K562 (cell line): ENCODE measurements at regions not wholly inside any gene's neighbourhood (a gene's known extent, or its start where the extent isn't known, plus 50 kb on each side); places are given as distances from the start of the nearest gene placed in this dataset.

Experiments used
- ATAC-seq: fragments of 200-7000 bp; cut with Tn5 transposase; 3 replicates; pipeline ENCODE4 v1.9.1; 2020; ENCODE audit warnings: moderate library complexity
- BruUV-seq: library from RNA; stranded (reverse); fragments of 400-500 nt; replicated peaks from 2 replicates; lab custom pipeline; 2021; lab: Mats Ljungman, UMichigan
- CTCF ChIA-PET: fragments of 300-600 bp; formaldehyde crosslinking; extraction: SDS; loops from one replicate; lab custom pipeline; 2021; ENCODE audit warnings: low intra/inter-chr PET ratio; lab: Yijun Ruan, JAX
- POLR2A ChIA-PET: fragments of 300-600, 350-650 bp; sonication (Branson Sonifier 250); formaldehyde crosslinking; extraction: SDS; loops from one replicate; lab custom pipeline; 2021; ENCODE audit warnings: antibody characterized with exemption, inconsistent platforms; lab: Yijun Ruan, JAX
- DNase-seq, 4 experiments: peaks; one replicate each; pipeline versions ENCODE4 v3.0.0 to v3.0.0-alpha.2; 2011 to 2018; ENCODE audit warnings: low spot score in 3 of 4, mixed read lengths in 3 of 4; ENCODE audit errors: extremely low read depth in 1 of 4
- FAIRE-seq: peaks from 2 replicates; lab custom pipeline; 2011; peaks lifted over from hg19 to GRCh38; lab: Jason Lieb, UNC
- H2AFZ ChIP-seq: 2 replicates; pipeline ENCODE4 v1.6.0; 2011; ENCODE audit warnings: low read depth, low read length, control low read depth, inconsistent platforms
- H3K27ac ChIP-seq: fragments of 200-600 bp; 3 replicates; pipeline ENCODE4 v1.8.0; 2011; ENCODE audit warnings: low read depth, mild to moderate bottlenecking, control low read depth, inconsistent platforms, low read length, moderate library complexity, mixed read lengths; ENCODE audit errors: extremely low read depth
- H3K27me3 ChIP-seq, 2 experiments: fragments of 300-600 bp in 1 of 2; 2 replicates in 1 of 2; 3 replicates in 1 of 2; pipeline versions ENCODE4 v1.6.0 to v1.8.0; 2011; ENCODE audit warnings: inconsistent platforms in 2 of 2, low read length in 2 of 2, mild to moderate bottlenecking in 1 of 2, mixed read lengths in 1 of 2, moderate library complexity in 1 of 2; ENCODE audit not compliant: control insufficient read depth in 2 of 2, insufficient read depth in 2 of 2
- H3K36me3 ChIP-seq: fragments of 300-600 bp; 3 replicates; pipeline ENCODE4 v1.8.0; 2011; ENCODE audit warnings: mild to moderate bottlenecking, low read length, inconsistent platforms; ENCODE audit not compliant: control insufficient read depth, insufficient read depth
- H3K4me1 ChIP-seq, 2 experiments: fragments of 200-600 bp in 1 of 2; replicated peaks in 1 of 2; 2 replicates in 1 of 2; 3 replicates in 1 of 2; pipeline versions ENCODE4 v1.5.1 to v1.8.0; 2011; ENCODE audit warnings: inconsistent platforms in 2 of 2, low read length in 2 of 2, mild to moderate bottlenecking in 1 of 2, mixed read lengths in 1 of 2, moderate library complexity in 1 of 2; ENCODE audit not compliant: control insufficient read depth in 2 of 2, insufficient read depth in 2 of 2
- H3K4me2 ChIP-seq: 2 replicates; pipeline ENCODE4 v1.6.1; 2011; ENCODE audit warnings: low read length, control low read depth, inconsistent platforms, mixed read lengths; ENCODE audit not compliant: insufficient read depth
- H3K4me3 ChIP-seq: fragments of 200-600 bp; sonication (generic), shearing (Covaris generic); 2 replicates; pipeline ENCODE4 v1.5.1; 2016; ENCODE audit warnings: control low read depth, inconsistent platforms
- H3K79me2 ChIP-seq: fragments of 200-600 bp; 3 replicates; pipeline ENCODE4 v1.8.0; 2011; ENCODE audit warnings: low read length, inconsistent platforms; ENCODE audit not compliant: control insufficient read depth, insufficient read depth
- H3K9ac ChIP-seq, 2 experiments: 2 replicates each; pipeline versions ENCODE4 v1.6.0 to v1.6.1; 2011; ENCODE audit warnings: low read depth in 2 of 2, low read length in 2 of 2, control low read depth in 1 of 2, inconsistent platforms in 1 of 2, mild to moderate bottlenecking in 1 of 2, mixed read lengths in 1 of 2; ENCODE audit not compliant: insufficient read depth in 1 of 2
- H3K9me1 ChIP-seq: one replicate; pipeline ENCODE4 v1.6.0; 2011; ENCODE audit warnings: inconsistent platforms, mild to moderate bottlenecking, low read length, moderate library complexity; ENCODE audit not compliant: control insufficient read depth, insufficient read depth
- H3K9me3 ChIP-seq: replicated peaks from 2 replicates; pipeline ENCODE4 v1.5.1; 2011; ENCODE audit warnings: low read depth, low read length, inconsistent platforms; ENCODE audit not compliant: control insufficient read depth, insufficient read depth
- H4K20me1 ChIP-seq: replicated peaks from 2 replicates; pipeline ENCODE4 v1.6.1; 2011; ENCODE audit warnings: low read length, inconsistent platforms, mixed read lengths; ENCODE audit not compliant: control insufficient read depth, insufficient read depth
- ETS2 ChIP-seq: IDR thresholded peaks from 2 replicates; pipeline ENCODE4 v1.6.1; 2016; ENCODE audit warnings: borderline replicate concordance, missing genetic modification characterization, mild to moderate bottlenecking, moderate library complexity, missing compliant biosample characterization; ENCODE audit not compliant: poor library complexity, severe bottlenecking
- MXI1 ChIP-seq: IDR thresholded peaks from 2 replicates; pipeline ENCODE4 v1.6.1; 2011; ENCODE audit warnings: low read depth, mild to moderate bottlenecking, improper control_type of control experiment, low read length
- MYC ChIP-seq, 2 experiments: fragments of 250-450 bp in 1 of 2; sonication (Bioruptor Pico) in 1 of 2; IDR thresholded peaks; 2 replicates each; pipeline versions ENCODE4 v1.5.1 to v1.6.1; 2012 to 2021; ENCODE audit warnings: low read depth in 2 of 2, borderline replicate concordance in 1 of 2, improper control_type of control experiment in 1 of 2, low read length in 1 of 2, mild to moderate bottlenecking in 1 of 2, moderate library complexity in 1 of 2
- SP2 ChIP-seq: IDR thresholded peaks from 2 replicates; pipeline ENCODE4 v1.6.1; 2011; ENCODE audit warnings: mild to moderate bottlenecking, low read depth, low read length, moderate library complexity; ENCODE audit not compliant: poor library complexity, severe bottlenecking; ENCODE audit errors: extremely low read depth
- TCFL5 ChIP-seq: fragments of 250-450 bp; sonication (Bioruptor Pico); conservative IDR thresholded peaks from 2 replicates; pipeline ENCODE4 v1.6.1; 2021; ENCODE audit warnings: mild to moderate bottlenecking, moderate library complexity, matching md5 sums
- ZNF316 ChIP-seq: fragments of 450-650 bp; IDR thresholded peaks from 2 replicates; pipeline ENCODE4 v1.6.1; 2016
- ZNF431 ChIP-seq: sonication (generic); formaldehyde crosslinking; IDR thresholded peaks from 2 replicates; pipeline ENCODE4 v1.8.0; 2022; ENCODE audit warnings: mild to moderate bottlenecking, missing genetic modification reagents
- WGBS: fragments of 100-300 bp; shearing (Covaris generic); methylation state at CpG from one replicate; pipeline ENCODE4 v1.1.6; 2016; ENCODE audit warnings: low coverage, mixed read lengths; ENCODE audit not compliant: insufficient coverage; ENCODE audit errors: missing lambda C conversion rate; 5-methylcytosine and 5-hydroxymethylcytosine counted together
- in situ Hi-C: fragments of 300-500 bp; cut with MboI; formaldehyde crosslinking; loops from 4 replicates; pipeline ENCODE4 v1.15.0; 2018; ENCODE audit warnings: inconsistent platforms, mixed read lengths
- intact Hi-C: fragments of 100-400 bp; cut with micrococcal nuclease; formaldehyde crosslinking; loops from 2 replicates; pipeline ENCODE4 v1.14.2; 2022
- TF ChIP-seq, protein P1 (sequence below): fragments of 200-400 bp; formaldehyde crosslinking; IDR thresholded peaks from 2 replicates; pipeline ENCODE4 v1.6.1; 2017; ENCODE audit warnings: mild to moderate bottlenecking, low read depth, low read length, moderate library complexity

DNA sequence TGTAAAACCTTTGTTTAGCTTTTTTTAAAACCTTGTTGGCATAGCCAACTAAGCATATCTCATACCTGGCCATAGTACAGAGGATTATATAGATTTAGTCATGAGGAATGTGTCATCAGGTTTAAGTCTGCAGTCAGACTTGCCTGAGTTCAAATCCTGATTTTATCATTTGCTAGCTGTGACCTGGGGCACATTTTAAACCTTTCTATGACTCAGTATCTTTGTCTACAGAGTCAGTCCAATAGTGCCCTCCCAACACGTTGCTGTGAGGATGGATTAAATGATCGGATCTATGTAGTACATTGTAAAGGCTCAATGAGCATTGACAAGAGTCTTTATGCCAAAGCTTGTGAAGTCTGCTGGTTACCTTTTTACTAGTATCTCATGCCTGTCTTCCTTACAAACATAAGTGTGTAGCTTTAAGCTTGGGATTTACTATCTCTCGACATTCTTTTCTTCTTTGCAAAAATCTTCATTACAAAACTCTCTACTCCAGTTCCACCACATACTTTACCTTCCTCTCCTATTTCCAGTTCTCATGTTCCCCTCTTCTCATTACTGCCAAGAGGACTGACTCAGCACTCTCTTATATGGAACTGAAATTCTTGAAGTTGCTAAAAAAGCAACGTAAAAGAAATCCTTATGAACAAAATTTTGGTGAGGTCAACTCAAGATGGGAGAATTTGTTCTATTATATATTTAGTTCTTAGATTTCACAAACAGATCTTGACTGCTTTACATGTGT is 68.1 kb upstream of the RBMS1 start (continued):
- TF ChIP-seq ZNF316 (peak; percentile 7; the same call in 1 of the 2 replicates), MYC (IDR thresholded peaks at IDR 0.05; ENCODE audit: low read depth, low read length) (no peak), MYC (CRISPR knock-in tag; IDR thresholded peaks at IDR 0.05; ENCODE audit: borderline replicate concordance, low read depth) (no peak), SP2 (no peak)

- H3K79me2 ChIP-seq: no peaks in the 10 kb centered on the region
- DNase-seq: no peak
- no peaks in the 10 kb centered on the region for H3K36me3 ChIP-seq
- no TSS peak for BruUV-seq
- TF ChIP-seq MXI1 (no peak), TCFL5 (no peak), ETS2 (no peak), ZNF431 (no peak)
- TF ChIP-seq, protein P1, sequence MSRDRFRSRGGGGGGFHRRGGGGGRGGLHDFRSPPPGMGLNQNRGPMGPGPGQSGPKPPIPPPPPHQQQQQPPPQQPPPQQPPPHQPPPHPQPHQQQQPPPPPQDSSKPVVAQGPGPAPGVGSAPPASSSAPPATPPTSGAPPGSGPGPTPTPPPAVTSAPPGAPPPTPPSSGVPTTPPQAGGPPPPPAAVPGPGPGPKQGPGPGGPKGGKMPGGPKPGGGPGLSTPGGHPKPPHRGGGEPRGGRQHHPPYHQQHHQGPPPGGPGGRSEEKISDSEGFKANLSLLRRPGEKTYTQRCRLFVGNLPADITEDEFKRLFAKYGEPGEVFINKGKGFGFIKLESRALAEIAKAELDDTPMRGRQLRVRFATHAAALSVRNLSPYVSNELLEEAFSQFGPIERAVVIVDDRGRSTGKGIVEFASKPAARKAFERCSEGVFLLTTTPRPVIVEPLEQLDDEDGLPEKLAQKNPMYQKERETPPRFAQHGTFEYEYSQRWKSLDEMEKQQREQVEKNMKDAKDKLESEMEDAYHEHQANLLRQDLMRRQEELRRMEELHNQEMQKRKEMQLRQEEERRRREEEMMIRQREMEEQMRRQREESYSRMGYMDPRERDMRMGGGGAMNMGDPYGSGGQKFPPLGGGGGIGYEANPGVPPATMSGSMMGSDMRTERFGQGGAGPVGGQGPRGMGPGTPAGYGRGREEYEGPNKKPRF: no peak
- TF ChIP-seq, all 486 proteins: peak for 0
- ATAC-seq: no peak
- H3K4me2 ChIP-seq: no peak overlapping the region
- no peak overlapping the region for H2AFZ ChIP-seq
- intact Hi-C loops: no loop called here
- H3K4me1 ChIP-seq: no peaks in the 10 kb centered on the region
- no peaks in the 10 kb centered on the region for H3K27me3 ChIP-seq
- H3K9me1 ChIP-seq: no peaks in the 10 kb centered on the region
- ChIA-PET POLR2A (no interaction called here), CTCF (no interaction called here)
- no peak overlapping the region for H3K4me3 ChIP-seq
- no peak overlapping the region for H3K9ac ChIP-seq
- in situ Hi-C loops: no loop called here
- H3K27ac ChIP-seq: no peak overlapping the region
- no peaks in the 10 kb centered on the region for H4K20me1 ChIP-seq
- FAIRE-seq: no peak
- peaks cover 2% of the 10 kb centered on the region; the same call in 1 of the 2 replicates for H3K9me3 ChIP-seq
- WGBS: 2% methylated on average over 2 of the region's 2 CpGs
Measured at GRCh38 chr2:160562730-160563129, 69.1 kb upstream of the RBMS1 start.
